HG02678 (cell line): ENCODE measurements at regions not wholly inside any gene's neighbourhood (a gene's known extent, or its start where the extent isn't known, plus 50 kb on each side); places are given as distances from the start of the nearest gene placed in this dataset.

ENCODE experiments used
- ATAC-seq: cut with Tn5 transposase; IDR thresholded peaks from one replicate; pipeline ENCODE4 v1.9.1; 2021; ENCODE audit warnings: mild to moderate bottlenecking, moderate library complexity; ENCODE audit not compliant: unreplicated experiment

DNA sequence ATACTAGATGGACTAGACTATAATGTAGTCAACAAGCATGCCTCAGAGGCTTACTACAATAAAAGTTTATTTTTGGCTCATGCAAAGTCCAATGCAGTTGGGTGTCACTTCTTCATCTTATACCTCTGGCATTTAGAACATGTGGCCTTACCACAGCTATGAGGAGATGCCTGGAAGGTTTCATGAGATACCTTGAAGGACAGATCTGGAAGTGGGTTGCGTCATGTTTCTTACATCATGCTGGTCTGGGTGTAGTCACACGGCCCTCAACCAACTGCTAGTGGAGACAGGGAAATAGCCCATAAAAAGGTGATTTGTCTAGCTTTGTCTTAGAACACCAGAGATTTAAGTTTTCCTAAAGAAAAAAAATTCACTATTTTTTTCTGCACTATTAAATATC lies 91.7 kb upstream of the MMADHC start:
- ATAC-seq: no peak

DNA sequence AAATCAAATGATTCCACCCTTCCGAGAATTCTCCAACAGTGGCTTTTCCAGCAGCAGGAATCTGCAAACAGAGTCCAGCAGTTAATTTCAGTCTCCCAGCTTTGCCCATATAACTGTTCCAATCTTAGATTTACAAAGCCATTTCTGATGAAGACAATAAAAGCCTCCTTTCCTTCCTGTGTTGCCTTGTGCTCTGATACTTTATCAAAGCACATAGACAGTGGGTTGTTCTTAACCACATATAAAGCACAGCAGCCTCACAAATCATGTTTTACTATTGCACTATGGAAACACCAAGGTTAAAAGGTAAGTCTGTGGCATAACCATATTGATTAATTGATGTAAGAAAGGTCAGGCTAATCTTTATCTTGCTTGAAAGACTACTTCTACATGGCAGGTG lies 89.8 kb upstream of the MMADHC start:
- no peak for ATAC-seq

DNA sequence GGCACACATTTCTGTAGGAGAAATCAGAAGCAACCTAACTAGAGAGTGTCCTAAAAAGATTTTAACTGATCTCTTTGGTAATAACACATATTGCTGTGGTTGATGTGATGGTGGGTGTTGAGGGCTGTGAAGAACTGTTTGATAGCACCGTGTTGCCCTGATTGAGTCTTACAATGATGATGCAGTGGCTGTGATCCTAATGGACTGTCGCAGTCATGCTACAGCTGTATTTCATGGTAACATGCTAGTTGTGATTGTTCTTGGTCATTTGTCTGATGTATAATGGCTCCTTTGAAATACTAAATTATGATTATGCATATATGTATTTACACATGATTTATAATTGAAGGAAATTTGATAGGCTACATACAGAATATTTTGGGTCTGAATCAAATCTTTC lies 82.5 kb upstream of the MMADHC start:
- no peak for ATAC-seq

DNA sequence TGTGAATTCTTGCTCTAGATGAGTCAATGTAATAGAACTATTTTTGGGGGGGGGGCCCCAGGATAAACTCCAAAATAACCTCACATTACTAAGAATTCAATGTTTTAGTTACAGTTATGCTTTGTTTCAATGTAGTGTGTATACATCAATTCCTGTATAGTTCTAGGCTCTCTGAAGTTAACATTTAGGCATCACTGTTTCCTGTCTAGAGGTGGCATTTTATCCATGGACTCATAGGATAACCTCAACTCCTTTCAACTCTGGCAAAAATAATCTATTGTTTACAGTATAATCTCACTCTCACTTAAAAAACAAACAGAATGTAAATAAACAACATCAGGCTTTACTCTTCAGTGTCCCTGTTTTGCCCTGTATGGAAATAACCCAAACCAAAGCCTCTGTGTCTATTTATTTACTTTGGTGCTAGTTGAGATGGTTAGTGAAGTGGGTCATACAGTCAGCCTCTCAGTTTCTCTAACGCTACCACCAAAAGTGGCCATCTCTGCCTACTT lies 79.3 kb upstream of the MMADHC start:
- no peak for ATAC-seq

DNA sequence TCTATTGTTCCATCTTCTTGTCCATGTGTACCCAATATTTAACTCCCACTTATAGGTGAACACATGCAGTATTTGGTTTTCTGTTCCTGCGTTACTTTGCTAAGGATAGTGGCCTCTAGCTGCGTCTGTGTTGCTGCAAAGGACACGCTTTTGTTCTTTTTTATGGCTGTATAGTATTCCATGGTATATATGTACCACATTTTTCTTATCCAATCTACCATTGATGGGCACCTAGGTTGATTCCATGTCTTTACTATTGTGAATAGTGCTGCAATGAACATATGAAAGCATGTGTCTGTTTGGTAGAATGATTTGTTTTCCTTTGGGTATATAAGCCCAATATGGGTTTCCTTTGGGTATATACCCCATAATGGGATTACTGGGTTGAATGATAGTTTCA lies 77.3 kb upstream of the MMADHC start:
- ATAC-seq: no peak

DNA sequence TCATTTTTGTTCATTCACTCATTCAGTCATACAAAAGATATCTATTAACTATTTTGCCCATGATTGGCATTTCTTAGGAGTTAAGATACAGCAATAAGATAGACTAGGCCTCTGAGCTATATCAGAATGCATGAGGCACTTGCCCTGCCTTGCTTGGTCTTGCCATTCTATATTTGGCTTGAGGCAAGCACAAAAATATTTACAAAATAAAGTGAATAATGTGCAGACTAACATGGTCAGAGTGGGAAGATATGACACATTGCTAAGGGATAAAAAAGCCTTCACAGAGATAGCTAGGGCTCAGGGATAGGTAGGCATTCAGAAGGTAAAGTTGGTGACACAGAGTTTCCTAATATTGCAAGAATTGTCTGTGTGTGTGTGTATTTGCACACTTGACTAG lies 75.0 kb upstream of the MMADHC start:
- ATAC-seq: no peak

DNA sequence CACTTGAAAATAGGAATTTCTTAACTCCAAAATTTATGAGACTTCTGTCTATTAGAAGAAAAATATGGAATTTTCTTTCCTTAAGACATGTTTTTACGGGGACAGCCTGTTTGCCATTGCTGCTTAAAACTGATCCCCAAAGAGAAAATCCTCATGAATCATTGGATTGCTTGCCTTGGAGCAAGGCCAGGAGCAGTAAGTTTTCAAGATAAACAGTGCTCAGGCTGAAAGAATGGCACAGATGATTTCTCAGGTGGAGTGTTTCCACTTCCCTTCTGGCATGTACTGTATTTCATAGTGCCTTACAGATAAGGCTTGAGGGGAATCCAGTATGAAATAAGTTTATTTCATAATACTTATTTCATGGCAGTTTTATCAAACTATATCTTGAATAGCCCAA lies 74.3 kb upstream of the MMADHC start:
- no peak for ATAC-seq

DNA sequence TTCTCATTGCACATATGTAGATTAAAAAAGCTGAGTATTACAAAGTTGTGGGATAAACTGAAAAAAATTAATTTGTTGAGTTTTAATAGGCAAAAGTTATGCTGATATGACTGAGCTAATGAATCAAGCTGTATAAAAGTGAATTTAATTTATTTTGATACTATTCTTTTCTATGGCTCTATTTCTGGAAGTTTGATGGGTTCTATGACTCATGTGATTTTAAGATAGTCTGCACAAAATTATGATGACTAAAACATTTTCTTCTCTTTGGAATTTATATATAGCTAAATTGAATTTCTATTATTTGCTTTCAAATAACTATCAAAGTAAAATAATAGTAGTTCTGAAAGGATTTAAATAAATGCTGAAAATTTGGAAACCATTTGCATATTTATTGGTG lies 71.0 kb upstream of the MMADHC start:
- no peak for ATAC-seq

DNA sequence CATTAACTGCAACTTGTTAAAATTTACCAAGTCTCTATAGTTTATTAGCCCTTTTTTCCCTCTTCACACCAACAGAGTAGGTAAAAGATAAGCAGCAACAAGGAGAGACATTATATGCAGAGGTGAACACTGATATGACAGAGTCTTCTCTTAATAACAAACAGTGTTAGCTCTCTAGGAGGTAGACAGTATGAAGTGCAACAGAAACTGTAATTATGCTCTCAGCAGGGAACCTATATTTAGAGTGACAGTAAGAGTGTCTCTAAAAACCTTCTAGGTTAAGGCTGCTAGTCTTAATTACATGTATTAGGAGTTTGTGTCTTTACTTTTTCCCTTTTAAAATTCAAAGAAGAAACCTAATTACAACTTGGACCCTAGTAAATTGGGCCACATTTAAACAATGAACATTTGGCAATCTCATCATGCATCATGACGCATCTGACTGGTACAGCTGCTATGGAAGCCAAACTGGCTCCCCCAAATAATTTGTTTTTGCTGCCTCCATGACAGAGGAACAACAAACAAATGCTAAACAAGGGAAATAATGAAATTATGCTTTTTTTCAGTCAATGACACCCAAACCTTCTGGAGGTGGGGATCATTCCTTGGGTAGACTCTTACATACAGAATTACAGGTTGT lies 69.9 kb upstream of the MMADHC start:
- no peak for ATAC-seq

DNA sequence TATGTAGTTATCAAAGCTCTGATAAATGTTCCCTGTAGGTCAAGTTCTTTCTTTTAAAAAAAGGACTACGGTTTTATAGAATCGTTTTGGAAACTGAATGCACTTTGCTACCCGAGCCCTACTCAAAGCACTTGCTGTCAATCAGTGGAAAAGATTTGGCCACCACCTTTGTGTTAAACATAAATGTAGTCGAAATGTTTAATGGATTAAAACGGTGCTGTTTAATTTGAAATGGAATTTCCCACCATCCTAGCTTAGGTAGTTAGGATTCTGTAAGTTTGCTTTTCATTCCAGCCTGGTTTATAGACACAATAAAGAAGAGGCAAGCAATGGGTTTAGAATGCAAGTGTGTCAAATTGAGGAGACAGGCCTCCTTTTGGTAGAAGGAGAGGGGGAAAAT lies 69.4 kb upstream of the MMADHC start:
- ATAC-seq: no peak

DNA sequence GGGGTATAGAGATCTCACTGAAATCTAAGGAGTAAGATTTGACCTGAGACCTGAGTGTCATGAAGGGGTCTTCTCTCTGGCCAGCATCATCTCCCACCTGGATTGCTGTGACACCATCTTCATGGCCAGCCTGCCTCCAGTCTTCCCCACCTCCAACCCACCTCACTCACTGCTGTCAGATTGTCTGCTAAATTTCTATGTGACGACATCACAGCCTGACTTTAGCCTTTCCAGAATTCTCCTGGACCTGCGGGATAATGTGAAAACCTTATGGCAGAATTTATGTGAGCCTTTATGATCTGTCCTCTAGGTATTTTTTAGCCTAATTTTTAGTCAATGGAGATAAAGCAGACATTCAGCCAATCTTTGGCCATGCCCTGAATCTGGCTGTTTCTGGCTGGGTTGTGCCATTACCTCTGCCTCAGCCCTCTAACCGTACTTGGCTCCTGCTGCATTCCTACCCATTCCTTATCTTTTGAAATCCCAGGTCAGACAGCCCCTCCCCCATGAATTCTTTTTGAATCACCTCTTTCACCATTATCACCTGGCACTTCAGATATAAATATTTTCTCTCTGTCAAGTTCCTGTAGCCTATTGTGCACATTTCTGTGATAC lies 66.4 kb upstream of the MMADHC start:
- no peak for ATAC-seq

DNA sequence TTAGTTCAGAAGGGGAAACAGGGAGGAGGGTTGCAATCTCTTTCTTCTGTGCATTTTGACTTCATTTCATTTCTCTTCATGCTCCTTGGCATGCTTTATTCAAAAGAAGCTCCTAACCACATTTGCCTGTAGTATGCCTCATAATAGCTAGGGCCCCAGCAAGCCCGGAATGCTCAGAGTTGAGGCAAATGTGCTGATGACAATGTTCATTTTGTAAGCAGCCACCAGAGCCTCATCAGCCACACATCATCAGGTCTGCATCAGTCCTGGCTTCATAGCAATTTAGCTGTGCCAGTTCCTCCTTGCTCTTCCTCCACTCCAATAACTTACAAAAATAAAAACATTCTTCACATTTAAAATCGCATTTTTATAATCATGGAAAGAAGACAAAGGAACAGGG lies 65.4 kb upstream of the MMADHC start:
- ATAC-seq: no peak

DNA sequence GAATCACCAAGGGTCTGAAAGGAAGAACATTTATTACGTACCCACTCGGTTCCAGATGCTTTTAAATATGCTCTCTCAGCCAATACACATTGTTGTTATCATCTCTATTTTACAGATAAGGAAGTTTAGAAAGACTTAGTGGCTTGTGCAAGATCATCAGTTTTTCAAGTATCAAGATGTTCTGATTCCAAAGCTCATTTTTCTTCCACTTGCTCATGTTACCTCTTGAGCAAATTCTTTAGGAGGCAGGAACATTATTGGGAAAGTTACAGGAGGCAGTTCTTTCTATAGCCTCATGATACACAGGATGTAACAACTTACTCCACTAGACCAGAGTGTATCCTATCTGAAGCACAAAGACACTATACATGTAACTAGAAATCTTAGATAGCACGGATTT lies 65.0 kb upstream of the MMADHC start:
- no peak for ATAC-seq

DNA sequence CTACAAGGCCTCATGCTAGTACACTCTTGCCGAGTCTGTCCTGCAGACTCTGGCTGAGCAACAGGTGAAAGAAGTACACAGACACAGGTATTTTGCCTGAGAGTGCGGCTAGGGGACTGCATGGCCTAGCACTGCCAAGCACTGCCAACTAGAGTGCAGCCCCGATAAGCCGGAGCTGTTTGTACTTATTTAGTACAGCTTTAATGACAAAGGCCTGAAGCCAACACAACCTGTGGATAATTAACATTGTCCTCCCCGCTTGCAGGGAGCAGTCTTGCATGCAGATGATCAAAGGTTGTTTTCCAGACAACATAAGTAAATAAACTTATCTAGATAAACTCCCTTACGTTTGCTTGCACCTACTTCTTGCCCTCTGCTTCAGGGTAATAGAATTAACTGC lies 63.7 kb upstream of the MMADHC start:
- no peak for ATAC-seq

DNA sequence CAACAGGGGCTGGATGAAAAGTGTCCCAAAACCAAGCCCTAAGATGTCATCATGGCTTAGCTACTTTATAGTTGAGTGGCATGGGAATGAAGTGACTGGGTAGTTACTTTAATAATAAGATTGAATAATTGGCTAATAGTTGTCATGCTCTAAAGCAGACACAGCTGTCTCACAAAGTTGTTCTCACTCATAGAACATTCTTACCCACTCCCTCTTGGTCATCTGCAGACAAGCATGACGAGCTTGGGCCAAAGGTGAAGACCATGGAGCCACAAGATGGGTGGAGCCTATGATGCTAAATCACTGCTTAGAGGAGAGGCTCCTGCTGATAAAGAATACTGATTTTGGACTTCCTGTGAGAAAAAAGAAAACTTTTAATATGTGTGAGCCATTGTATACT lies 62.4 kb upstream of the MMADHC start:
- ATAC-seq: no peak

DNA sequence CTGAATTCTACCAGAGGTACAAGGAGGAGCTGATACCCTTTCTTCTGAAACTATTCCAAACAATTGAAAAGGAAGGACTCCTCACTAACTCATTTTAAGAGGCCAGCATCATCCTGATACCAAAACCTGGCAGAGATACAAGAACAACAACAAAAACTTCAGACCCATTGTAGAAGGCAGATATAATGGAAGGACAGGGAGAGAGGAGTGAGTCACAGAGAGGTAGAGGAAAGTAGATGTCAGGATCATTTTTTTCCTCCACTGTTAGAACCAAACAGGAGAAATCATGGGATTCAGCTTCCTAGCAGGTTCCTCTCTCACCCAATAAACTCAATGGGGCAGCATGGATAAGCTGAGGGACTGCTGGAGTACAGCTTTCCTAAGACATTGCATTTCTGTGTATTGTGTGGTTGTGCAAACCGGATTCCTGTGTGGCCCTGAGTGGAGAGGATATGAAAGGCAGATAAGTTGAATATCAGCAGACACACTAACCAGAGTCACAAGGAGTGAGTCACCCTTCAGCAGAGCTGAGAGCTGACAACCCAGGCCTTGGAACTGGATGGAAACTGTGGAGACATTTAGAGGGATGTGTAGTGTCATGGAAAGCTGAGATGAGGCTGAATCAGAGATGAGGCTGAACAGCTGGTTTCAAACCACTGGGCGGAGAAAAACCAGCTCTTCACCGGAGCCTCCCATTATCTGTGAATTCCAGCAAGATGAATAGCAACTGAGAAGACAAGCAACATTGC lies 60.9 kb upstream of the MMADHC start:
- ATAC-seq: no peak

DNA sequence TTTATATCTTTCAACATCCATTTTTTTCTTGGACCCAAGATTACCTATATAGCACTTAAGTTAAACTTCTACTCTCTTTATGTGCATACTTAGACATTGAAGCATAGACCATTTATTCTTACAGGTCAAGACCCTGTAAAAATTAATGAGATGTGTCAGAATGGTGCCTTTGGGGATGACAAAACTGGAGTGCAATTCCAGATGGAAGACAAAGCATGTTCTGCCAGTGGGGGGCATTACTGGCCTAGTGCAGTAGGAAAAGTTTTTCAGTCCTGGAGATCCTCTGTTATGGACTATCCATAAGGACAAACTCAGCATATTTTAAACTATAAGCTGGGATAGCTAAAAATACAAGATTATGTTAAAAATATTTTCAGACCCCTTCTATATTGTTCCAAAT lies 57.8 kb upstream of the MMADHC start:
- ATAC-seq: no peak
